Spinal cord (tissue), 9 donors: ENCODE measurements at regions not wholly inside any gene's neighbourhood (a gene's known extent, or its start where the extent isn't known, plus 50 kb on each side); places are given as distances from the start of the nearest gene placed in this dataset.
"Not testable (repeated sequence)": the region's sequence is repeated elsewhere in the genome, so short reads cannot be mapped to it uniquely, and the experiment has no call there.

Experiments used
- DNase-seq, 6 donors: peaks; one replicate each; pipeline versions ENCODE4 v3.0.0 to v3.0.0-alpha.2; 2013 to 2015; ENCODE audit warnings: low spot score in 6 of 6, low read depth in 4 of 6
- H3K27ac ChIP-seq: one replicate; pipeline ENCODE4 v1.5.1; 2013; ENCODE audit warnings: low read depth, low read length, control low read depth
- H3K27me3 ChIP-seq: one replicate; pipeline ENCODE4 v1.6.1; 2013; ENCODE audit warnings: low read length; ENCODE audit not compliant: control insufficient read depth, insufficient read depth
- H3K36me3 ChIP-seq: one replicate; pipeline ENCODE4 v1.6.1; 2013; ENCODE audit warnings: low read length; ENCODE audit not compliant: control insufficient read depth, insufficient read depth
- H3K4me1 ChIP-seq: one replicate; pipeline ENCODE4 v1.6.1; 2013; ENCODE audit warnings: low read length; ENCODE audit not compliant: control insufficient read depth, insufficient read depth
- H3K4me3 ChIP-seq: one replicate; pipeline ENCODE4 v1.5.1; 2013; ENCODE audit warnings: low read depth, low read length, control low read depth
- H3K9me3 ChIP-seq: one replicate; pipeline ENCODE4 v1.6.1; 2013; ENCODE audit warnings: low read length; ENCODE audit not compliant: control insufficient read depth, insufficient read depth
- WGBS: methylation state at CpG from one replicate; pipeline ENCODE4 v1.1.5; 2013; ENCODE audit warnings: missing lambda C conversion rate; ENCODE audit not compliant: insufficient coverage; 5-methylcytosine and 5-hydroxymethylcytosine counted together
- donor health status: healthy.

DNA sequence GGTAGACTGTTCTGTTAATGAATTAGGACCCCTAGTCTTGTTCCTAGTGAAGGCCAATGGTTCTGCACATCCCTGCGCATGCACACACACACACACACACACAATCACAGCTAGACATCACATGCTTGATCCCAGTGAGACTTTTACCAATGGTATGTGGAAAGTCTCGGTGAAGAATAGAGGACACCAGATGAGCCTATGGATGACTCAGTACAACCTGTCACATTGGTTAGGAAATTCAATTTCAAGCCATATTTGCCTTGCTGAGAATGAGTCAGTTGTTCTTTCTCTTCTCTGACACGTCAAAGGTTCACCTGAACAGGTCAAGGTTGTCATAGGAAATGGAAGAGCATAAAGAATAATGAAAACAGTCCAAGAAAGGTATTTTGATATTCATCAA lies 122.0 kb downstream of the SLC17A6 start:
- H3K4me3 ChIP-seq = no peak overlapping the region
- H3K27me3 ChIP-seq = no peaks in the 10 kb centered on the region
- no peak overlapping the region for H3K27ac ChIP-seq
- no peak for DNase-seq
- 83% methylated on average over 1 of the region's 3 CpGs for WGBS
- H3K9me3 ChIP-seq = no peaks in the 10 kb centered on the region
- no peaks in the 10 kb centered on the region for H3K4me1 ChIP-seq
- no peaks in the 10 kb centered on the region for H3K36me3 ChIP-seq

DNA sequence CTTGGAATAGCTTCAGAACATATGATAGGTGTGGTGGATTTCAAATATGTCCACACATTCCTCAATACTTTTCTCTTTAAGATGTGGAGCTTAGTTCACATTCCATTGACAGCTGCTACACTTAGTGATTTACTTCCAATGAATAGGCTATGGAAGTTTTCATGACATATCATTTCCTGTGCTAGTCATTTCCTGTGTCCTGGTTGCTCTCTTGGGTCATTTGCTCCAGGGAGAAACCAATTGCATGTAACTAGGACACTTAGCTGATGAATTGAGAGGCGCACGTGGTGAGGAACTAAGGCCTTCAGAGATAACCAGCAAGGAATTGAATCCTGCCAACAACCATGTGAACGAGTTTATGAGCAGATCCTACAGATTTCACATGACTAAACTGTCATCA lies 120.9 kb downstream of the SLC17A6 start:
- Histone ChIP-seq H3K27ac (no peak overlapping the region), H3K9me3 (no peaks in the 10 kb centered on the region), H3K4me3 (no peak overlapping the region), H3K27me3 (no peaks in the 10 kb centered on the region), H3K4me1 (no peaks in the 10 kb centered on the region), H3K36me3 (no peaks in the 10 kb centered on the region)
- no peak for DNase-seq
- WGBS = 76% methylated on average over 2 of the region's 3 CpGs

GRCh38 chr11:22458161-22458560 lies 120.0 kb downstream of the SLC17A6 start:
- WGBS = 31% methylated on average over 2 of the region's 3 CpGs
- Histone ChIP-seq H3K4me1 (no peaks in the 10 kb centered on the region), H3K27me3 (no peaks in the 10 kb centered on the region), H3K36me3 (no peaks in the 10 kb centered on the region), H3K4me3 (no peak overlapping the region), H3K9me3 (no peaks in the 10 kb centered on the region), H3K27ac (no peak overlapping the region)
- DNase-seq = peak in 1 of 6 donors; percentile 86

DNA sequence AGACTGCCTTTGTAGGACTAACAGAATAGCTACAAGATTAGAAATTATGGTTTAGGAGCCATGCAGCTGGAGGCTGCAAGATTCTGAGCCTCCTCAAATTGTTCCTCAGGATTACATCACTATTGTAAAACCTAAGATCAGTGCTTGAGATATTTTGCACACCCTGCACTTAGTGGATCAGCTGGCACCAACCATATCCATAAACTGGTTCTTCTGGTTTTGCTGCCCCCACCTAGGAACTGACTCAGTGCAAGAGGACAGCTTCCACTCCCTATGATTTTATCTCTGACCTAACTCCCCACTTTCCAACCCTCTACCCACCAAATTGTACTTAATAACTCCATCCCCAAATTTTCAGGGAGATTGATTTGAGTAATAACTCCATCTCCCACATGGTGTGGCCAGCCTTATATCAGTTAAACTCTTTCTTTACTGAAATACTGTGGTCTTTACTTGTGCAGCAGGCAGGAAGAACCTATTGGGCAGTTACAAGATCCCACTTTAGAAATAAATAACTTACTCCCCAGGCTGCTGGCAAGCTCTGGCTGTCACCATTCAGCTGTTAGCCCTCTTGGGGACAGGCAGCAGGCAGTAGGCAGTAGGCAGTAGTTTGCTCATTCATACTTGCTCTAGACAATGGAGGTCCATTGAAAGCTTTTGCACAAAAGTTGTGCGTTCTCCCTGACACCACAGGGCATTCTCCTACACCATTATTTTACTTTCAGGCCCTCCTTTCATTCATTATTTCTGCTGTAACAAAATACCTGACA lies 119.0 kb downstream of the SLC17A6 start:
- WGBS = 14% methylated on average over 1 of the region's 1 CpG
- no peaks in the 10 kb centered on the region for H3K9me3 ChIP-seq
- no peaks in the 10 kb centered on the region for H3K36me3 ChIP-seq
- no peaks in the 10 kb centered on the region for H3K4me1 ChIP-seq
- no peaks in the 10 kb centered on the region for H3K27me3 ChIP-seq
- no peak overlapping the region for H3K27ac ChIP-seq
- no peak for DNase-seq
- no peak overlapping the region for H3K4me3 ChIP-seq

DNA sequence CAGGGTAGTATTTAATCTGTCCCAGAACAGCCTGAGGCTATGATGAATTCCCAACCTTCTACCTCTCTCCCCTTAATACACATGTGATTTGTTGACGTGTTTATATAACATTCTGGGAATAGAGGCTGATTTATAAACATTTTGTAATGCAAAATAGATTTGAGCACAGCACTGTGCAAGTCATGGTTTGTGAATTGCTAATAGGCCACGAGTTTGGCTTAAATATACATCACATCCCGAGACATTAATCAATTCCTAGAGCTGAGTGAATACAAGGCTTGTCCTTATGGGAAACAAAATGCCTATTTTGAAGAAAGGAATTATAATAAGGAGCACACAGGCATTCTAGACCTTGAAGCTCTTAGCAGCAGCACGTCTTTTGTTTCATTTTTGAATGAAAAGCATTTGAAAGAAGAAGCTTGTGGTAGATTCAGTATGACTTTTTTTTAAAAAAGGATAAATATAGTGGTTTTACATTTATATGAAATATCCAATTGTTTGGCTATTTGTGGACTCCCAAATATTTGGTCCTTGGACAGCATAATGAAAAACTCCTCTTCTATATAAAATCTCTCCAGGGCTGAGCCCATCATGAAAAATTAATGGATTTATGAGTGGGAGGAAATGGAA lies 116.4 kb downstream of the SLC17A6 start:
- H3K9me3 ChIP-seq = no peaks in the 10 kb centered on the region
- no peak overlapping the region for H3K27ac ChIP-seq
- WGBS = 40% methylated on average over 1 of the region's 4 CpGs
- no peaks in the 10 kb centered on the region for H3K27me3 ChIP-seq
- no peak overlapping the region for H3K4me3 ChIP-seq
- DNase-seq = peak in 2 of 6 donors; percentile 33 to 81
- H3K4me1 ChIP-seq = no peaks in the 10 kb centered on the region
- H3K36me3 ChIP-seq = no peaks in the 10 kb centered on the region

GRCh38 chr11:22449441-22449840 lies 111.3 kb downstream of the SLC17A6 start:
- no peak overlapping the region for H3K4me3 ChIP-seq
- no peak overlapping the region for H3K27ac ChIP-seq
- DNase-seq = no peak
- no peaks in the 10 kb centered on the region for H3K36me3 ChIP-seq
- H3K4me1 ChIP-seq = no peaks in the 10 kb centered on the region
- no peaks in the 10 kb centered on the region for H3K9me3 ChIP-seq
- no peaks in the 10 kb centered on the region for H3K27me3 ChIP-seq

GRCh38 chr11:22444076-22444475 lies 105.9 kb downstream of the SLC17A6 start:
- Histone ChIP-seq H3K36me3 (no peaks in the 10 kb centered on the region), H3K9me3 (no peaks in the 10 kb centered on the region), H3K4me3 (no peak overlapping the region), H3K27ac (no peak overlapping the region), H3K4me1 (no peaks in the 10 kb centered on the region), H3K27me3 (no peaks in the 10 kb centered on the region)
- no CpG with 5 or more reads among the region's 2 CpGs for WGBS
- DNase-seq = no peak

DNA sequence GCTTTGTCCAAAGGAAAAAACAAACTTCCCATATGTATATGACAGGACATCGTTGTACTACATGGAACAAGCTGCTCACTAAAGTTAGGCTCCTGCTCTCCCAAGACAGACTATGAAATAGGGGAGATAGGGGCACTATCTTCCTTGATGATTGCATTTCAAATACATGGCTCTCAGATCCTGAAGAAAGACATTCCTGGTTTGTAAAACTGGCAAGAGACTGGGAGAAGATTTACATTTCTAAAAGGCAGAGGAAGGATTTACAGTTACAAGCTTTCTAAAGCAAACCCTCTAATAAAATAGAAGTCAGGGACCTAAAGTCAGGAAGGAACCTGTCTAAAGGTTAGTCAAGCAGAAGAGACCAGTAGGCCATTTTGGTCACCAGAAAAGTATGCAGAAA lies 103.7 kb downstream of the SLC17A6 start:
- Histone ChIP-seq H3K4me1 (no peaks in the 10 kb centered on the region), H3K36me3 (no peaks in the 10 kb centered on the region), H3K4me3 (no peak overlapping the region), H3K27me3 (no peaks in the 10 kb centered on the region), H3K9me3 (no peaks in the 10 kb centered on the region), H3K27ac (no peak overlapping the region)
- DNase-seq = no peak
- WGBS = no CpG with 5 or more reads among the region's 1 CpG

DNA sequence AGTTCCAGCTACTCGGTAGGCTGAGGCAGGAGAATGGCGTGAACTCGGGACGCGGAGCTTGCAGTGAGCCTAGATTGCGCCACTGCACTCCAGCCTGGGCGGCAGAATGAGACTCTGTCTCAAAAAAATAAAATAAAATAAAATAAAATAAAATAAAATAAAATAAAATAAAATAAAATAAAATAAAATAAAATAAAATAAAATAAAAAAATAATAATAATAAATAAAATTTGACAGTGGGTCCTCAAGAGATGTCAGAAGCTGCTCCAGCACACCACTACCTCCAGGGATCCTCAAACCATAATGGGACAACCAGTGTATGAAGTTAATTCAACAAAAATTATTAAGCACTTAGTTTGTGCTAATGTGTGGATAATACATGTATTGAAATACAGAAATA lies 97.4 kb downstream of the SLC17A6 start:
- not testable (repeated sequence) for H3K4me3 ChIP-seq, H3K9me3 ChIP-seq, H3K27me3 ChIP-seq, H3K36me3 ChIP-seq, H3K27ac ChIP-seq, DNase-seq
- 100% methylated on average over 5 of the region's 7 CpGs for WGBS
- peaks cover 16% of the 10 kb centered on the region for H3K4me1 ChIP-seq

GRCh38 chr11:22433517-22433916 lies 95.3 kb downstream of the SLC17A6 start:
- peak overlapping the region; percentile 64 for H3K4me3 ChIP-seq
- no CpG with 5 or more reads among the region's 5 CpGs for WGBS
- H3K4me1 ChIP-seq = peaks cover 16% of the 10 kb centered on the region
- peak overlapping the region; percentile 96 for H3K27ac ChIP-seq
- no peaks in the 10 kb centered on the region for H3K9me3 ChIP-seq
- DNase-seq = no peak
- no peaks in the 10 kb centered on the region for H3K27me3 ChIP-seq
- H3K36me3 ChIP-seq = no peaks in the 10 kb centered on the region
